GM20000 (cell line): ENCODE measurements at regions not wholly inside any gene's neighbourhood (a gene's known extent, or its start where the extent isn't known, plus 50 kb on each side); places are given as distances from the start of the nearest gene placed in this dataset.

Experiments used
- DNase-seq: peaks from one replicate; pipeline ENCODE4 v3.0.0; 2012; ENCODE audit warnings: low spot score
- CTCF ChIP-seq: IDR thresholded peaks from 2 replicates; pipeline ENCODE4 v1.5.1; 2012; ENCODE audit warnings: mild to moderate bottlenecking, control low read depth; ENCODE audit errors: extremely low read depth, missing control alignments

GRCh38 chr16:51049678-51050376 lies 101.2 kb downstream of the SALL1 start:
- DNase-seq = no peak
- TF ChIP-seq CTCF = no peak

- TF ChIP-seq CTCF = no peak
- DNase-seq = no peak
Measured at GRCh38 chr16:51049276-51049675, 101.8 kb downstream of the SALL1 start.

DNA sequence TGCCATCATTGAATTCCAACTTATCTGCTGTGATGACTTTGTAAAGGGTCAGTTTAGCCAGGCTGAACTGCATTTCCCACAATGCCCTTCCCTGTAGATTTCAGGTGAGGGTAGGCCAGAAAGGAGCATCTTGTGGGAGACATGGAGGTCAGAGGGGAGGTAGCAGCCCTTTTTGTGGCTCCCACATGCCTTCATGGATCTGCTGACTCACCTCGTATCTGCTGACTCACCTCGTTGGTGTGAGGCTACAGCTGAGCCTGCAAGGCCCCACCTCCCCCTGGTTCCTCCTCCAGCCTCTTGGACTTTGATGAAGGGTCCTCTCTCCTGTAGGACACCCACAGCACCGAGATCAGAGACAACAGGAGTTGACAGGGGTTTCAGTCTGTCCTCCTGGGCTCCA lies 102.5 kb downstream of the SALL1 start:
- DNase-seq = no peak
- no peak for TF ChIP-seq CTCF

DNA sequence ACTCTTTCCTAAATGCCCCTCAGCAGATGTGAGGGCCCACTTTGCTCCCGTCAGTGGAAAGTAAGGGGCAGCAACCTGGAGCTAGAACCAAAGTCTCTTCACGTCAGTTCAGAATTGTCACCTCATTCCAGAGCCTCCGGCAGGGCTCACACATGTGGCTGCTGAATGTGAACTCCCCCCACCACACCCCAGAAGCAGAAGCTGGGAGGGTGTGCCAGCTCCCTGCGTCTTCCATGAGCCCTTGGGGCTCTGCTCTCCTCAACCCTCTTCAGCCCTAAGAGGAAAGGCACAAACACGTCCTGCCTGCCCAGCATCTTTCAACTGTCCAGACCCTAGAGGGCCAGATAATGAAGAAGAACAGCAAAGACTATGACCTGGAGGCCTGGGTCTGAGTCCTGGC lies 105.3 kb downstream of the SALL1 start:
- TF ChIP-seq CTCF = no peak
- no peak for DNase-seq

DNA sequence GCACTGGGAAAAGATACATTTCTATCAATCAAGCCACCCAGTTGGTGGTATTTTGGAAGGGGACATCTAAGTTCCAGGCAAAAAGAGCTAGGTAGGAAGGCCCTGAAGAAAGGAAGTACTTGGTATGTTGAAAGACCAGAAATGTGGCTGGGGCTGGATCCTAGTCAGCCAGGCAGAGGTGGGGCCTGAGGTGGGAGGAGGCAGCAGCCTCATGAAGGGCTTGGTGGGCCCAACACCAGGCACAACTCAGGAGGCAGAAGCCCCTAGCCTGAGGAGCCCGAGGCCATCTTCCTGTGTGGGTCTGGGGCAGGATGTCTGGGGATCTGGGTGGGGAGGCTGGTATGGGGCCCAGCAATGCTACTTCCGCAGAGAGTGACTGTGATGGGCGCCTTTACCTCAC lies 105.9 kb downstream of the SALL1 start:
- TF ChIP-seq CTCF = no peak
- no peak for DNase-seq

- no peak for TF ChIP-seq CTCF
- no peak for DNase-seq
Measured at GRCh38 chr16:51041546-51041945, 109.5 kb downstream of the SALL1 start.

DNA sequence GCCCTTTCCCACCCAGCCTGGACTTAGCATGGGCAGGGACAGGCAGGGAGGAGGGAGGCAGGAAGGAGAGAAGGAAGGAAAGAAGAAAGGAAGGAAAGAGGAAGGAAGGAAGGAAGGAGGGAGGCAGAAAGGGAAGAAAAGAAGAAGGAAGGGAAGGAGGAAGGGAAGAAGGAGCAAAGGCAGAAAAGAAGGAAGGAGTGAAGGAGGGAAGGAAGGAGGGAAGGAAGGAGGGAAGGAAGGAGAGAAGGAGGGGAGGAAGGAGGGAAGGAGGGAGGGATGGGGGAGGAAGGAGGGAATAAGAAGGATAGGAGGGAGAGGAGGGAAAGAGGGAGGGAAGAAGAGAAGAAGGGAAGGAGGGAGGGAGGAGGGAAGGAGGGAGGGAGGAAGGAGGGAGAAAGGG lies 110.4 kb downstream of the SALL1 start:
- no peak for DNase-seq
- TF ChIP-seq CTCF = no peak
